GM21447 (cell line): ENCODE measurements at regions not wholly inside any gene's neighbourhood (a gene's known extent, or its start where the extent isn't known, plus 50 kb on each side); places are given as distances from the start of the nearest gene placed in this dataset.
"Not testable (repeated sequence)": the region's sequence is repeated elsewhere in the genome, so short reads cannot be mapped to it uniquely, and the experiment has no call there.

ENCODE experiments used
- ATAC-seq: cut with Tn5 transposase; IDR thresholded peaks from one replicate; pipeline ENCODE4 v1.9.1; 2021; ENCODE audit not compliant: unreplicated experiment

GRCh38 chr2:191476901-191477300 lies 201.0 kb upstream of the NABP1 start:
- no peak for ATAC-seq

GRCh38 chr2:191478799-191479679 lies 198.9 kb upstream of the NABP1 start:
- ATAC-seq, result no peak

- peak; percentile 66 for ATAC-seq
These were observed 198.3 kb upstream of the NABP1 start for GRCh38 chr2:191479680-191480023.

- ATAC-seq, result no peak
These were observed 196.4 kb upstream of the NABP1 start for GRCh38 chr2:191481305-191482070.

- no peak for ATAC-seq
These were observed 194.8 kb upstream of the NABP1 start for GRCh38 chr2:191483117-191483516.

GRCh38 chr2:191486584-191487320 lies 191.2 kb upstream of the NABP1 start:
- no peak for ATAC-seq

GRCh38 chr2:191488135-191488534 lies 189.8 kb upstream of the NABP1 start:
- ATAC-seq, result no peak

- no peak for ATAC-seq
These were observed 188.8 kb upstream of the NABP1 start for GRCh38 chr2:191489177-191489576.

- ATAC-seq, result no peak
These were observed 181.1 kb upstream of the NABP1 start for GRCh38 chr2:191496838-191497237.

- ATAC-seq, result no peak
These were observed 180.1 kb upstream of the NABP1 start for GRCh38 chr2:191497822-191498221.

- no peak for ATAC-seq
These were observed 178.9 kb upstream of the NABP1 start for GRCh38 chr2:191499050-191499449.

- no peak for ATAC-seq
These were observed 177.9 kb upstream of the NABP1 start for GRCh38 chr2:191499874-191500565.

GRCh38 chr2:191500566-191500883 lies 177.4 kb upstream of the NABP1 start:
- no peak for ATAC-seq

- ATAC-seq, result no peak
These were observed 176.9 kb upstream of the NABP1 start for GRCh38 chr2:191500884-191501560.

GRCh38 chr2:191501561-191502168 lies 176.3 kb upstream of the NABP1 start:
- no peak for ATAC-seq

- ATAC-seq, result no peak
These were observed 171.4 kb upstream of the NABP1 start for GRCh38 chr2:191506515-191506914.

- not testable (repeated sequence) for ATAC-seq
These were observed 170.6 kb upstream of the NABP1 start for GRCh38 chr2:191507252-191507853.

GRCh38 chr2:191508738-191509137 lies 169.2 kb upstream of the NABP1 start:
- no peak for ATAC-seq

- no peak for ATAC-seq
These were observed 165.6 kb upstream of the NABP1 start for GRCh38 chr2:191512216-191512835.
